ENCODE measurements at regions not wholly inside any gene's neighbourhood (a gene's known extent, or its start where the extent isn't known, plus 50 kb on each side); places are given as distances from the start of the nearest gene placed in this dataset.

DNA sequence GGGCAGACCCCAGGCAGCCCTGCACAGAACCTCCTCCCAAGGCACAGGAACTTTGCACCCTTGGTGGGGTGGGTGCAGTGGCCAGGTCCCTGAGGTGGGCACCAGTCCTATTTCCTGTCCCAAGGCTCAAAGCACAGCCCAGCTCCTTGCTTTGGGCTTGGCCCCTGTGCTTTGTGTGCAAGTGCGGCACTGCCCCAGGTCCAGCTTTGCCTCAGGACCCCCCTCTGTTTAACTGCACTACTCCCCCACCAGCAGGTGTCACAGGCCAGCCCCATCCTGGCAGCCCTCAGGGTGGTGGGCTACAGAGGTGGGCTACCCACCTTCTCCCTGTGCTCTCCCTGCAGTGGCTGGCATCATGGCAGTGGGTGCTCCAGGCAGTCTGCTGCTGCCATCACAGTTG, 2469.0 kb downstream of the PCDH7 start:
- no peak overlapping the region for H3K27ac Mint-ChIP-seq
- POLR2A ChIA-PET (ENCODE audit: partially characterized antibody), result no interaction called here
- H3K4me1 ChIP-seq (ENCODE audit: insufficient read depth, low read length), result no peaks in the 10 kb centered on the region
- H3K27me3 Mint-ChIP-seq, result no peaks in the 10 kb centered on the region
- H3K27me3 ChIP-seq (ENCODE audit: insufficient read depth, low read length), result no peaks in the 10 kb centered on the region
- H3K9me3 ChIP-seq (ENCODE audit: control insufficient read depth in 1 of 2, low read length in 2 of 2), result peaks cover 0 to 8% of the 10 kb centered on the region in 2 donors
- H3K4me3 Mint-ChIP-seq, result no peak overlapping the region
- H3K27ac ChIP-seq (ENCODE audit: low read depth, low read length), result no peak overlapping the region
- H3K4me3 ChIP-seq (ENCODE audit: low read length in 2 of 2), result no peak overlapping the region
- no peaks in the 10 kb centered on the region for H3K4me1 Mint-ChIP-seq
- H3K36me3 Mint-ChIP-seq, result no peaks in the 10 kb centered on the region
- intact Hi-C loops (cut with micrococcal nuclease), result no loop called here
- no peaks in the 10 kb centered on the region for H3K36me3 ChIP-seq (ENCODE audit: insufficient read depth, low read length)
- H3K9me3 Mint-ChIP-seq, result peaks cover 0 to 17% (median 8%) of the 10 kb centered on the region in 8 donors
- CTCF ChIA-PET (ENCODE audit: partially characterized antibody), result no interaction called here
- DNase-seq, result no peak

DNA sequence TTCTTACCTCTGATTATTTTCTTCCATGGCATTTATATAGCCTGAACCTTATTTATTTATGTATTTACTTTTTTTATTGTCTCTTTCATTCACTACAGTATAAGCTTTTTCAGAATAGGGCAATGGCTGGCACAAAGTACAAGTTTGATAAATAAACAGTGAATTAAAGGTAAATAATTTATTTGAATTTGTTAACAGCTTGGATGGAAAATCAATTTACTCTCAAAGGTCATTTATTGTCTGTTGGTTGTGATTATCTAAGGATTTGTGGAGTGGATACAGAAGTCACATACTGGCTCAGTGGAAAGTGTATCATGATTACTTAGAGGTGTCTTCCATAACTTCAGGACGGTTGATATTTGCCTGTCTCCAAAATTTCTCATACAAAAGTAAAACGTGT, 2472.9 kb downstream of the PCDH7 start:
- Histone ChIP-seq H3K4me3 (ENCODE audit: low read length in 2 of 2) (no peak overlapping the region), H3K27me3 (ENCODE audit: insufficient read depth, low read length) (no peaks in the 10 kb centered on the region), H3K9me3 (ENCODE audit: control insufficient read depth in 1 of 2, low read length in 2 of 2) (peaks cover 0 to 1% of the 10 kb centered on the region in 2 donors), H3K27ac (ENCODE audit: low read depth, low read length) (no peak overlapping the region), H3K36me3 (ENCODE audit: insufficient read depth, low read length) (no peaks in the 10 kb centered on the region), H3K4me1 (ENCODE audit: insufficient read depth, low read length) (no peaks in the 10 kb centered on the region)
- no peak overlapping the region for H3K4me3 Mint-ChIP-seq
- intact Hi-C loops (cut with micrococcal nuclease), result no loop called here
- H3K27ac Mint-ChIP-seq, result peak overlapping the region in 1 of 7 donors; percentile 10
- DNase-seq, result no peak
- ChIA-PET CTCF (ENCODE audit: partially characterized antibody) (no interaction called here), POLR2A (ENCODE audit: partially characterized antibody) (no interaction called here)
- H3K4me1 Mint-ChIP-seq, result no peaks in the 10 kb centered on the region
- no peaks in the 10 kb centered on the region for H3K36me3 Mint-ChIP-seq
- peaks cover 0 to 8% (median 5%) of the 10 kb centered on the region in 8 donors for H3K9me3 Mint-ChIP-seq
- H3K27me3 Mint-ChIP-seq, result no peaks in the 10 kb centered on the region

- H3K4me1 ChIP-seq (ENCODE audit: insufficient read depth, low read length), result no peaks in the 10 kb centered on the region
- ChIA-PET CTCF (ENCODE audit: partially characterized antibody) (no interaction called here), POLR2A (ENCODE audit: partially characterized antibody) (no interaction called here)
- Mint-ChIP-seq H3K27me3 (no peaks in the 10 kb centered on the region), H3K4me1 (no peaks in the 10 kb centered on the region), H3K4me3 (no peak overlapping the region), H3K36me3 (no peaks in the 10 kb centered on the region), H3K27ac (no peak overlapping the region), H3K9me3 (peaks cover 6 to 23% (median 12%) of the 10 kb centered on the region in 8 donors)
- H3K36me3 ChIP-seq (ENCODE audit: insufficient read depth, low read length), result no peaks in the 10 kb centered on the region
- H3K27me3 ChIP-seq (ENCODE audit: insufficient read depth, low read length), result no peaks in the 10 kb centered on the region
- DNase-seq, result no peak
- no peak overlapping the region for H3K4me3 ChIP-seq (ENCODE audit: low read length in 2 of 2)
- intact Hi-C loops (cut with micrococcal nuclease), result no loop called here
- H3K9me3 ChIP-seq (ENCODE audit: control insufficient read depth in 1 of 2, low read length in 2 of 2), result no peaks in the 10 kb centered on the region
- H3K27ac ChIP-seq (ENCODE audit: low read depth, low read length), result no peak overlapping the region
Measured at GRCh38 chr4:33200377-33200776, 2480.2 kb downstream of the PCDH7 start.

- Mint-ChIP-seq H3K4me1 (no peaks in the 10 kb centered on the region), H3K27ac (no peak overlapping the region), H3K9me3 (peaks cover 2 to 26% (median 6%) of the 10 kb centered on the region in 8 donors), H3K27me3 (no peaks in the 10 kb centered on the region), H3K36me3 (no peaks in the 10 kb centered on the region), H3K4me3 (no peak overlapping the region)
- Histone ChIP-seq H3K27ac (ENCODE audit: low read depth, low read length) (no peak overlapping the region), H3K36me3 (ENCODE audit: insufficient read depth, low read length) (no peaks in the 10 kb centered on the region), H3K27me3 (ENCODE audit: insufficient read depth, low read length) (no peaks in the 10 kb centered on the region), H3K4me3 (ENCODE audit: low read length in 2 of 2) (no peak overlapping the region), H3K9me3 (ENCODE audit: control insufficient read depth in 1 of 2, low read length in 2 of 2) (no peaks in the 10 kb centered on the region), H3K4me1 (ENCODE audit: insufficient read depth, low read length) (no peaks in the 10 kb centered on the region)
- ChIA-PET CTCF (ENCODE audit: partially characterized antibody) (no interaction called here), POLR2A (ENCODE audit: partially characterized antibody) (no interaction called here)
- intact Hi-C loops (cut with micrococcal nuclease), result no loop called here
- no peak for DNase-seq
Measured at GRCh38 chr4:33218238-33218637, 2498.1 kb downstream of the PCDH7 start.

DNA sequence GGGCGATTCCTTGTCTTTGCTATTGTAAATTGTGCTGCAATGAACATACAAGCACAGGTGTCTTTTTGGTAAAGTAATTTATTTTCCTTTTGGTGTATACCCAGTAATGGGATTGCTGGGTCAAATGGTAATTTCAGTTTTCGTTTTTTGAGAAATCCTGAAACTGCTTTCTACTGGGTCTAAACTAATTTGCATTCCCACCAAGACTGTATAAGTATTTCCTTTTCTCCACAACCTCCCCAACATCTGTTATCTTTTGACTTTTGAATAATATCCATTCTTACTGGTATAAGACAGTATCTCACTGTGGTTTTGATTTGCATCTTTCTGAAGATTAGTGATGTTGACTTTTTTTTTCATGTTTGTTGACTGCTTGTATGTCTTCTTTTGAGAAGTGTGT, 2506.0 kb downstream of the PCDH7 start:
- DNase-seq, result no peak
- Histone ChIP-seq H3K27ac (ENCODE audit: low read depth, low read length) (no peak overlapping the region), H3K9me3 (ENCODE audit: control insufficient read depth in 1 of 2, low read length in 2 of 2) (peaks cover 0 to 3% of the 10 kb centered on the region in 2 donors), H3K4me3 (ENCODE audit: low read length in 2 of 2) (no peak overlapping the region), H3K4me1 (ENCODE audit: insufficient read depth, low read length) (no peaks in the 10 kb centered on the region), H3K27me3 (ENCODE audit: insufficient read depth, low read length) (no peaks in the 10 kb centered on the region), H3K36me3 (ENCODE audit: insufficient read depth, low read length) (no peaks in the 10 kb centered on the region)
- Mint-ChIP-seq H3K4me3 (no peak overlapping the region), H3K9me3 (peaks cover 0 to 22% (median 4%) of the 10 kb centered on the region in 8 donors), H3K27ac (no peak overlapping the region), H3K27me3 (no peaks in the 10 kb centered on the region), H3K36me3 (no peaks in the 10 kb centered on the region), H3K4me1 (no peaks in the 10 kb centered on the region)
- intact Hi-C loops (cut with micrococcal nuclease), result no loop called here
- ChIA-PET POLR2A (ENCODE audit: partially characterized antibody) (no interaction called here), CTCF (ENCODE audit: partially characterized antibody) (no interaction called here)

- Mint-ChIP-seq H3K4me1 (no peaks in the 10 kb centered on the region), H3K36me3 (no peaks in the 10 kb centered on the region), H3K9me3 (peaks cover 0 to 22% (median 4%) of the 10 kb centered on the region in 8 donors), H3K27ac (no peak overlapping the region), H3K27me3 (no peaks in the 10 kb centered on the region), H3K4me3 (no peak overlapping the region)
- DNase-seq, result no peak
- Histone ChIP-seq H3K27ac (ENCODE audit: low read depth, low read length) (no peak overlapping the region), H3K27me3 (ENCODE audit: insufficient read depth, low read length) (no peaks in the 10 kb centered on the region), H3K4me1 (ENCODE audit: insufficient read depth, low read length) (no peaks in the 10 kb centered on the region), H3K4me3 (ENCODE audit: low read length in 2 of 2) (no peak overlapping the region), H3K9me3 (ENCODE audit: control insufficient read depth in 1 of 2, low read length in 2 of 2) (peaks cover 0 to 3% of the 10 kb centered on the region in 2 donors), H3K36me3 (ENCODE audit: insufficient read depth, low read length) (no peaks in the 10 kb centered on the region)
- ChIA-PET POLR2A (ENCODE audit: partially characterized antibody) (no interaction called here), CTCF (ENCODE audit: partially characterized antibody) (no interaction called here)
- intact Hi-C loops (cut with micrococcal nuclease), result no loop called here
Measured at GRCh38 chr4:33226783-33227182, 2506.6 kb downstream of the PCDH7 start.

DNA sequence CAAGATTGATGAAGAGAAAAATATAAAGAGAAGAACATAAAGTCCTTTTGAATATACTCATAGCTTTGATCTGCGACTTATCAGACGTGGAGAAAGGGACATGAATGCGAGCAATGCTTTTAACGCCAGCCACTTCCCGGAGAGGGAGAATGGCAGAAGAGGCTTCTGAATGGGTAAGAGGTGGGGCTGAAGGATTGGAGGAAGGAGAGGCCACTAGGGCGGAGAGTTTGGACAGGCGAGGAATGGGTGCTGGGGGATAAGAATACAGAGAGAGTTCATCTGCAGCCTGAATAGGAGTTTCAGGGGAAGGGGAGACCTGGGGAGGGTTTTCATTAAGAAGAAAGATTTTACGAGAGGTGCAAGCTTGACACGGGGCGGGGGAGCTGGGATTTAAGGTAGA, 2534.9 kb downstream of the PCDH7 start:
- H3K27ac Mint-ChIP-seq, result no peak overlapping the region
- CTCF ChIA-PET (ENCODE audit: partially characterized antibody), result no interaction called here
- intact Hi-C loops (cut with micrococcal nuclease), result no loop called here
- DNase-seq, result no peak
- H3K36me3 ChIP-seq (ENCODE audit: insufficient read depth, low read length), result no peaks in the 10 kb centered on the region
- H3K9me3 Mint-ChIP-seq, result peaks cover 0 to 17% (median 6%) of the 10 kb centered on the region in 8 donors
- H3K4me3 ChIP-seq (ENCODE audit: low read length in 2 of 2), result no peak overlapping the region
- H3K27me3 Mint-ChIP-seq, result no peaks in the 10 kb centered on the region
- no peaks in the 10 kb centered on the region for H3K36me3 Mint-ChIP-seq
- no peak overlapping the region for H3K27ac ChIP-seq (ENCODE audit: low read depth, low read length)
- H3K4me3 Mint-ChIP-seq, result no peak overlapping the region
- H3K4me1 ChIP-seq (ENCODE audit: insufficient read depth, low read length), result no peaks in the 10 kb centered on the region
- H3K27me3 ChIP-seq (ENCODE audit: insufficient read depth, low read length), result no peaks in the 10 kb centered on the region
- POLR2A ChIA-PET (ENCODE audit: partially characterized antibody), result no interaction called here
- H3K9me3 ChIP-seq (ENCODE audit: control insufficient read depth in 1 of 2, low read length in 2 of 2), result no peaks in the 10 kb centered on the region
- H3K4me1 Mint-ChIP-seq, result no peaks in the 10 kb centered on the region

DNA sequence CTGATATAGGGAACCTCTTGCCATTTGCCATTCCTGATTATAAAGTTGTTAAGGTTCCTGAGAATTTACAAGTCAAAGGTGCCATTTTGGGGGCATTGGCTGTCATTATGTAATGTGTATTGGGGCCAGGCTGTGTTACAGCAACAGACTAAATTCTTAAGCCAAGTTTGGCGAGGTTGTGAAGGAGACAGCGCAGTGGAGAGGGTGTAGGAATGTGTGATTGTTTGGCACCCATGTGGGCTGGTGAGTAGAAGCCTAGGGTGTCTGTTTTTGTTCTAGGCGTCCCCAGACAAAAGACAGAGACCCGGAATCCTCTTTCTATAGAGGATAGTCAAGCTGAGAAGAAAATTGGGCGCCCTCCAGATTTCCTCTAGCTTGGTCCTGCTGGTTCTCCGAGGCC, 2535.3 kb downstream of the PCDH7 start:
- intact Hi-C loops (cut with micrococcal nuclease), result no loop called here
- ChIA-PET POLR2A (ENCODE audit: partially characterized antibody) (no interaction called here), CTCF (ENCODE audit: partially characterized antibody) (no interaction called here)
- Histone ChIP-seq H3K36me3 (ENCODE audit: insufficient read depth, low read length) (no peaks in the 10 kb centered on the region), H3K4me1 (ENCODE audit: insufficient read depth, low read length) (no peaks in the 10 kb centered on the region), H3K27me3 (ENCODE audit: insufficient read depth, low read length) (no peaks in the 10 kb centered on the region), H3K27ac (ENCODE audit: low read depth, low read length) (no peak overlapping the region), H3K9me3 (ENCODE audit: control insufficient read depth in 1 of 2, low read length in 2 of 2) (no peaks in the 10 kb centered on the region), H3K4me3 (ENCODE audit: low read length in 2 of 2) (no peak overlapping the region)
- Mint-ChIP-seq H3K4me3 (no peak overlapping the region), H3K4me1 (no peaks in the 10 kb centered on the region), H3K36me3 (no peaks in the 10 kb centered on the region), H3K9me3 (peaks cover 0 to 14% (median 5%) of the 10 kb centered on the region in 8 donors), H3K27ac (no peak overlapping the region), H3K27me3 (no peaks in the 10 kb centered on the region)
- no peak for DNase-seq
